ENCODE measurements at regions not wholly inside any gene's neighbourhood (a gene's known extent, or its start where the extent isn't known, plus 50 kb on each side); places are given as distances from the start of the nearest gene placed in this dataset.

DNA sequence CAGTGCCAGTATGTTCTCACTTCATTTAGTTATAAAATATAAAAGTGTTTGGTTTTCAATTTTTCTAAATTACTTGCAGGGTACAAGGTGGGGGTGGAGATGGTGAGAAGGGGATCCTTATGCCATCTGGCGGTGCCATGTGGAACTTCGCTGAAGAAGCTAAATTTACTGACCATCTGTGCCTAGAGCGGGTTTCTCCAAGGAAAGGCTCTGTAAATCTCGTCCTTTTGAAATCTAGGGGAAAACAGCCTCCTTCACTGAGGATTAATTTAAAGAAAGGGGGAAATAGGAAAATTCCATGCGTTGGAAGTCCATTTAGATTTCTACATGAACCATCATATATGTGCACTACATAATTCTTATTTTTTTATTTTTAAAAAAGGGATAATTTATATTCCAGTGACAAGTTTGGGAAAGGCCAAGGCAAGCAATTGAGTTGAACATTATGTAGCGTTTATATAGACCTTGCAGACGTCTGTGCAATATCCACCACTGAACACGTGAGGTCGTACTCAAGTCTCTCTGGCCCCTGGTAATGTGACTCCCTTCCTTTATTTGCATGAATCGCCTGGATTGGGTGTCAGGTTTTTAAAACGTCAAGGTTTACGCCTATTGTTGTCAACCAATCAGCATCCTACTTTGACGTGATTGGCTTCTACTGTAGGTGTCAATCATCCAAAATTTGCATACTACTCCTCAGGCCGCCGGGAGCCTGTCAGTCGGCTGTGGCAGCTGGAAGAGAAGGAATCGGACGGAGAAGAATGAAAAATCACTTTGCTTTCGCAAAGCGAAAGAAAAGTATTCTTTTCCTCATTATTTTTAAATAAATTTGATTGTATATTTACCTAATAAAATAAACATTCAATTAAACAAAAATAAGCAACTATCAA lies 297.1 kb upstream of the NFE2L3 start:
- Histone ChIP-seq H3K4me1 (ENCODE audit: insufficient read depth, low read length) (peaks cover 35% of the 10 kb centered on the region), H3K4me3 (ENCODE audit: low read length) (no peak overlapping the region), H3K27me3 (ENCODE audit: insufficient read depth, low read length) (peaks cover 98% of the 10 kb centered on the region), H3K9me3 (ENCODE audit: low read depth, low read length) (no peaks in the 10 kb centered on the region)

DNA sequence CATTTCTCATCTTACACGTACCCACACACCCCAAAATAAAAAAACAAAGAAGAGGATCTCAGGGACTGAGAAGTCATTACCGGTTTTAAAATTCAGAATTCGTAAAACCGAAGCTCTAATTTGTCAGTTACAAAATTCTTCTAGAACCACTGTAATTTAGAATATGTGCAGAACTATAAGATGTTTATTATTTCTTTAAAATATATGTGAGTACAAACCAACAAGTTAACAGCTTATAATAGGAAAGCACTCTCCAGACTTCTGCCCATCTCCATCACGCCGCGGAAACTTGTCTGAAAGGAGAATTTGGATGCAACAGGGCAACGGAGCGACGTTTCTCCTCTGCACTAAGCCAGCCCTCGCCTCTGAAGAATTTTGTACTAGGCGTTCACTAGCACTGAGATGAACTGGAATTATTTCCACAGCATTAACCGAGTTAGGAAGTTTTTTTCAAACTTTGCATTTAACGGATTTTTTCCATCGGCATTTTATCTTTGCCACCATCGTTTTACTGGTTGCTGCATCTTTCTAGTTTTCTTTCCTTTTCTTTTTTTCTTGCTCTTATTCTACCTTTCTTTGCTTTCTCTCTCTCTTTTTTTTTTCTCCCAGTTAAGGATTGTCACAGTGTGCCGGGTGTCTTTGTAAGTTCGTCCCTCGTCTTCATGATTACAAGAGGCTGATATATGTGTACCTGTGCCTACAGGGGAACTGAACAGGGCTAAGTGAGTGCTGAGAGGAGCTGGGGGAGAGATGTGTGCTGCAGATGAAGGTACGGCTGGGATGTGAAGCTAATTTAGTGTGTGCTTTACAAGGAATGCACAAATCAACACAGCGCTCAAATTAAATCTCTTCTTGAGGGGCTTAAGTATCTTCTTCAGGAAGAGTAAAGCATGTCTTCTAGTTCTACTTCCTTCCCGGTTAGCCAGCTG lies 295.9 kb upstream of the NFE2L3 start:
- Histone ChIP-seq H3K4me1 (ENCODE audit: insufficient read depth, low read length) (peaks cover 35% of the 10 kb centered on the region), H3K9me3 (ENCODE audit: low read depth, low read length) (no peaks in the 10 kb centered on the region), H3K4me3 (ENCODE audit: low read length) (peak overlapping the region; percentile 7), H3K27me3 (ENCODE audit: insufficient read depth, low read length) (peaks cover 99% of the 10 kb centered on the region)

DNA sequence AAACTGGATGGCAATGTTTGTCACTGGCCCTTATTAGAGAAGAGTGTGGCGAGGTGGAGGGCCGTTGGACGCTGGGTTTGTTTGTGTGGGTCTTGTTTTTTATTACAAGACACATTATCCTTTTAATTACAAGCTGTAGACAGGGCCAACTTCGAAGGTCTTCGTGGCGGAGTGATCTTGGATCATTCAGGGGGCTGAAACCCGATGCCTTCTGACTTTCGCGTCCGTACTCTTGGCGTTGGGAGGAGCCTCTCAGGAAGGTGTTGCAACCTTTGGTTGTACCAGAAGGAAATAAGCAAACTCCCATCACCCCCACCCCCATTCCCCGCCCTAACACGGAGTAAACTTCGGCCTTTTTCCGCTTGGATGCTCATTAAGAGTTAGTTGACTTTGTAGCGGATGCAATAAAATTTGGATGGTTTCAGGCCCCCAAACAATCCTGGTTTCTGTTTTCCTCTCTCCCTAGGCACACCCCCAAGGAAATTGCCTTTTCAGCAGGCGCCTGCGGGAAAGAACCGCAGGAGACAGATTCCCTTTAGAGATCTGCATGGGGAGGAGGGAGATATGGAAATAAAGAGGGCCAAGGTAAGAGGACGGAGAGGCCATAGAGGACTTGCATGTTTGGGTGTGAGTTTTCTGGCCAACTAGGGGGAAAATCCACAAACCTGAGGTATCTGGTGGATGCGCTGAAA lies 294.5 kb upstream of the NFE2L3 start:
- H3K4me3 ChIP-seq (ENCODE audit: low read length), result no peak overlapping the region
- H3K4me1 ChIP-seq (ENCODE audit: insufficient read depth, low read length), result peaks cover 31% of the 10 kb centered on the region
- peaks cover 100% of the 10 kb centered on the region for H3K27me3 ChIP-seq (ENCODE audit: insufficient read depth, low read length)
- H3K9me3 ChIP-seq (ENCODE audit: low read depth, low read length), result no peaks in the 10 kb centered on the region

DNA sequence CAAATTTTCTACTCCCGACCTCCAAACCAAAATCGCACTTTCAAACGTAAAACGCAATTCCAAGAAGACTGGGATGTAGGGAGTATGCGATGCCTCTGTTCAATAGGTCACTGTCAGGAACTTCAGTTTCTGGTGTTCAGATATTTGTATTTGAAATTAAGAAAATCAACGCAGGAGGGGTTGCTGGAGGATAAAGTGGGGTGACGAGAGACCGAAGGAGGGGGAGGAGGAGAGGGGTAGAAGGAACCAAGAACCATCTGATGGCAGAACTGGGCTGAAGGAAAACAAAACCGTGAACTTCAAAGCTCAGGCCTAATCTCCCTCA lies 293.8 kb upstream of the NFE2L3 start:
- Histone ChIP-seq H3K4me3 (ENCODE audit: low read length) (no peak overlapping the region), H3K9me3 (ENCODE audit: low read depth, low read length) (no peaks in the 10 kb centered on the region), H3K4me1 (ENCODE audit: insufficient read depth, low read length) (peaks cover 33% of the 10 kb centered on the region), H3K27me3 (ENCODE audit: insufficient read depth, low read length) (peaks cover 100% of the 10 kb centered on the region)

DNA sequence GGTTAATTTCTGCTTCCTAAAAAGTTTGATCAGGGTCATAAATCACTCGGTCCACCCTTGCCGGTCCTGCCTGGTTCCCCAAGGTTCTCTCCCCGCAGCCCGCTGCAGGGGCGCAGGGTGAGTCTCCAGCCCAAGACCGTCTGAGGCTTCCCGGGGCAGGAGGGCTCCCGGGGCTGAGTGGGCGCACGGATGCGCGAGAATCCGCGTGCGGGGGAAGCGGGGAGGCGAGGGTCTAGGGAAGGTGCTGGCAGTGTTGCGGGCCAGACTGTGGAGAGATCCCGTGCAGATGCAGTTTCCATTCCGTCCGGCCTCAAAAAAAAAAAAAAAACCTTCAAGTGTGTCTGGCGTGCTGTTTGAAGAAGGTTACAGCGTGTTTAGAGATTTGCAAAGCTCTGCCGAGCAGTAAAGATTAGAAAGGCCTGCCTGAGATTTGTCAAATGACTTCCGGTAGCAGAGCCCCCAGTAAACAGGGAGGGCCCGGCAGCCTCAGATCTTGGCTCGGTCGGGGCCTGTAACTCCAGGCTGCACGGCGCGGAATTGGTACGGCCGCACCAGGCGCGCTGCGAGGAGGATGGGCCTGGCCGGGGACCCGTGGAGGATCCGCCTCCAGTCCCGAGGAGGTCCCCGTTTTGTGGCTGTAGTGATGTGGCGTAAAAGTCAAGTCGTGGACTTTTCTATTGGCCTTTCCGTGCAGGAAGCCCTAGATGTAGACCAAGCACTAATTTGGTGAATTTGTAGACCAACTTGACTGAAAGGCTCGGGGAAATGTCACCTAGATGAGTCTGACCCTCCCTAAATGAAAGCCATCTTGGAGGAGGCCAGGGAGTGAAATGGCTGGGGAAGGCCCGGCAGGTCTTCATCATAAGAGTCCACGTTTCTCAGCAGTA lies 293.2 kb upstream of the NFE2L3 start:
- Histone ChIP-seq H3K9me3 (ENCODE audit: low read depth, low read length) (no peaks in the 10 kb centered on the region), H3K4me1 (ENCODE audit: insufficient read depth, low read length) (peaks cover 33% of the 10 kb centered on the region), H3K27me3 (ENCODE audit: insufficient read depth, low read length) (peaks cover 100% of the 10 kb centered on the region)

DNA sequence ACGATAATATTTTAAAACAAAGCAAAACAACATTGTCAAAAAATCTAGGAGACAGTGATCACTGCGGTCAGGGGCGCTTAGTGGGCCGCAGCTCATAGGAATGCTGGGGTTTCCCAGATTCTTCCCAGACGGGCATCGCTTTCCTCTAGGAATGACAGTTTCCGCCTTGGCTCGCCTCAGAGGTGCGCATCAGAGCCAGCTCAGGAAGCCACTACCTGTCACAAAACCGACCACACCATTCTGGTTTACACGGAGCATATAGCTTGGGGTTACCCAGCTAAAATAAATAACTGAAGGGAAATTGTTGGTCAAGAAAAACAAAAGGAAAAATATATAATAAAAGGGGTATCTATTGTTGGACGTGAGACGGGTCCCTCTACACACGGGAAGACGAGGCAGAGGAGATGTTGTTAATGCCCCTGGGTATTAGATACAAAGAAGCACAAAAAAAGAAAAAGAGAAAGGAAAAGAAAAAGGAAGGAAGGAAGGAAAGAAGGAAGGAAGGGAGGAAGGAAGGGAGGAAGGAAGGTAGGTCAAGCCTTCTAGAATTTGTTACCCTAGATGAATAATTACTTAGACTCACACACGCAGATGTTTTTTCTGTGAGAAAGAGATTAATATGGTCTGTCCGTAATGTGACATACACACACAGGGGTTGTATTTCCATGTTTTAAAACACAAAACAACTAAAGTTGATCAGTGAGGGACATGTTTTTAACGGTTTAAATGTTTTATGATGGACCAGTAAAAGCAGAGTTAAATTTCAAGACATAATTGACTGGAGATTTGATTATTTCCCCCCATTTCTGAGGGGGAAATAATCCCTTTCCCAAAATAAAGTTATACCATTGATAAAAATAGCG lies 292.4 kb upstream of the NFE2L3 start:
- peaks cover 33% of the 10 kb centered on the region for H3K4me1 ChIP-seq (ENCODE audit: insufficient read depth, low read length)
- no peaks in the 10 kb centered on the region for H3K9me3 ChIP-seq (ENCODE audit: low read depth, low read length)
- H3K4me3 ChIP-seq (ENCODE audit: low read length), result no peak overlapping the region
- H3K27me3 ChIP-seq (ENCODE audit: insufficient read depth, low read length), result peaks cover 100% of the 10 kb centered on the region

More for the DNA sequence above, 293.2 kb upstream of the NFE2L3 start:
- H3K4me3 ChIP-seq (ENCODE audit: low read length), result no peak overlapping the region

DNA sequence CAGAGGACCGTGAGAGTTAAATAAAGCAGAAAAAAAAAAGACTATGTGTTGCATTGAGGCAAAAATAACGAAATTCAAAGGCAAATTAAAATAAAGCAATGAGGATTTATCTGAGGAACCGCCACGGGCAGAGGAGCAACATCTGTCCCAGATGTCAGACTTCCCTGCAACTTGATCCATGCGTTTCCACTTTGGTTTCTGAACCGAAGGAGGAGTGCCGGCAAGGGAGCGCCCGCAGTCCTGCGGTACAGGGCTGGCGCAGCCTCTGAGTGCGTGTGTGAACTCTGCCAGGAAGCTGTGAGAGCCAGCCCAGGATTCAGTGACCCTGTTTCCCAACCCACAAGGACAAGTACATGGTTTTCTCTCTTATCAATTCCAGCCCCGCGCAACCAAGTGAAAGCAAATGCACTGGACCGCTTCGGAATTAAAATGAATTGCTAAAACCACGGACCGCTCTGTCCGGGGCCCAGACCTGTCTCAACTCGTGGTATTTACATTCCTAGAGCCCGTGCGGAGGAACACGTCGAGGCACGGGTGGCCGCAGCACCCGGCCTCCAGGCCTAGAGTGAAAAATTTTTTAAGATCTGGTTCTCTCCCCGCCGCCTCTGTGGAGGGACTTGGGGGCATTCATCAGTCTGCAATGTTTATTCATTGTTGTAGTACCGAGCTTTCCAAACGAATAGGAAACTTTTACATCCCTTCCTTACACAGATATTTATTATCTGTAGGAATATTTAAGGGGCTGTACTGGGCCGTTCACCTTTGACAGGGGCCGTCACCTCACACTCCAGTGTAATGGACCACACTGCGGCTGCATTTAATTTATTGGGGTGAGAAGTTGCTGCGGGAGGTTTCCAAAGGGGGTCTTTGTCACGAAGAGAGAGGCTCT lies 291.5 kb upstream of the NFE2L3 start:
- Histone ChIP-seq H3K4me3 (ENCODE audit: low read length) (no peak overlapping the region), H3K27me3 (ENCODE audit: insufficient read depth, low read length) (peaks cover 100% of the 10 kb centered on the region), H3K9me3 (ENCODE audit: low read depth, low read length) (no peaks in the 10 kb centered on the region), H3K4me1 (ENCODE audit: insufficient read depth, low read length) (peaks cover 33% of the 10 kb centered on the region)

DNA sequence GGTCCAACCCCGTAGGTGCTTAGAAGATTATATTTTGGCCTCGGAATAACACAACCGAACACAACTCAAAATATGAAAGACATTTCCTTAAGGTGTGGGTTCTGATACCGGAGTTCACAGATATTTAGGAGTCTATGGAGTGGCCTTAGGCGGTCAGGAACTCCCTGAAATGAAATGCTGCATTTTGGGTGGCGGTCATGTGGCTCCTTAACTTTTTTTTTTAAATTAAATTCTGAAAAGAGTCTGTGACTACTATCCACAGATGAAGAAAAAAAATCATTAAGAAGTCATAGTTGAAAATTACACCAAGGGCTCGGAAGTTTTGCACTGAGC lies 290.9 kb upstream of the NFE2L3 start:
- H3K27me3 ChIP-seq (ENCODE audit: insufficient read depth, low read length), result peaks cover 100% of the 10 kb centered on the region
- no peaks in the 10 kb centered on the region for H3K9me3 ChIP-seq (ENCODE audit: low read depth, low read length)
- no peak overlapping the region for H3K4me3 ChIP-seq (ENCODE audit: low read length)
- peaks cover 31% of the 10 kb centered on the region for H3K4me1 ChIP-seq (ENCODE audit: insufficient read depth, low read length)

DNA sequence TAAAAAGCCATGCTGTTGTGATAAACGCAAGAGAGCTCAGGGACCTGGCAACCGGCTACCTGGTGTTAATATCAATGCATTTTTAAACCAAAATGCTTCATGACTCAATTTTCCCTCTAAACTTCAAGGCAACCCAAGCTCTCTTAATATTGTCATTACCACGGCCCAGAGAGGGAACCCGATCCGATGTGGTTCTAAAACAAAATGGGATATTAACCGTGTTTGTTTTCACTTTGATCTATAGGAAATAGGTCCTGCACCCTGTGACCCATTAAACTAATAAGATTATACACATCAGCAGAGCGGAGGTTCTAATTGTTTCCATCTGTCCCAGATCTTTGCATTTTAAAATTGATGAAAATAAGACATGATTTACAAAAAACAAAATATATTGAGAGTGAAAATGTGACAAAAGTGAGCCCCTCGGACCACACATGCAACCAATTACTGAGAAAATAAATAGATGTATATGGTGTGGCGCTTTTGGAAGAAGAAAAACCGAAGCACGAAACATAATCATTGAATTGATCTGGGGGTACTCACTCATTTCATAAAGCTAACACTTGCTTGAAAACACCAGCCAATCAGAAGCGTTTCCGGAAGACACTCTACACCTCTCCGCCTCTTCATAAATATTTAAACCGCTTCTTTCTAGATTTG lies 290.3 kb upstream of the NFE2L3 start:
- H3K4me1 ChIP-seq (ENCODE audit: insufficient read depth, low read length), result peaks cover 25% of the 10 kb centered on the region
- no peak overlapping the region for H3K4me3 ChIP-seq (ENCODE audit: low read length)
- H3K9me3 ChIP-seq (ENCODE audit: low read depth, low read length), result no peaks in the 10 kb centered on the region
- peaks cover 100% of the 10 kb centered on the region for H3K27me3 ChIP-seq (ENCODE audit: insufficient read depth, low read length)

DNA sequence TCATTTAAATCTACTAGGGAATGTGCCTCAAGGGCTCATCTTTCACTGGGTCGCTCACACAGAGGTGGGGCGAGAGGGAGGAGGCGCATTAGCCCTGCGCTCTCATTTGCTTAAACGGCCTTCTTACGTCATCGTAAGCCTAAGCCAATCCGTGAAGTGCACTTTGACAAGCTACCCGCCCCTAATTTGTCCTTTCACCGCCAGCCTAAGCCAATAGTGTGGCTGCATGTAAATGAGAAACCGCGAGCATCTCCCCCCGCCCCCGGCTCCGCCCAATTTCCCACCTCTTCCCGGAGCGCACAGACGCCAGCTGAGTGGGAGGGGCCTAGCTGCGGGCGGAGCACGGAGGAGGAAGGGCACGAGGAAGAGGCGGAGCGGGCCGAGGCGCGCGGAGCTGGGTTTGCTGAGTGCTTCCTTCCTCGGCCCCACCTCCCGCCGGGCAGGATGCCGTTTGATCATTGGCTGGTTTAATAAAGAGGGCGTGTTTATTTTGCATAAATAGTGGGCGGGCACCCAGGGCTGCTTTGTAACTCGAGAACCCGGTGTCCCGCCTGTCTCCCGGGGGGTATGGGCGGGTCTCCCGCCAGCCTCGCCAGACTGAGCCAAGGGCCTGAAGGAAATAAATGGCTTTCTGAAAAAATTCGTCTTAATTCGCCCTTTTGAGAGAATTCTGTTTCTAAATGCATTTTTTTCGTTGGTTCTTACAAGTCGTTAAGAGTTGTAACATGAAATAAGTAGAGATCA lies 289.6 kb upstream of the NFE2L3 start:
- H3K4me1 ChIP-seq (ENCODE audit: insufficient read depth, low read length), result peaks cover 18% of the 10 kb centered on the region
- no peaks in the 10 kb centered on the region for H3K9me3 ChIP-seq (ENCODE audit: low read depth, low read length)
- H3K4me3 ChIP-seq (ENCODE audit: low read length), result no peak overlapping the region
- peaks cover 100% of the 10 kb centered on the region for H3K27me3 ChIP-seq (ENCODE audit: insufficient read depth, low read length)

DNA sequence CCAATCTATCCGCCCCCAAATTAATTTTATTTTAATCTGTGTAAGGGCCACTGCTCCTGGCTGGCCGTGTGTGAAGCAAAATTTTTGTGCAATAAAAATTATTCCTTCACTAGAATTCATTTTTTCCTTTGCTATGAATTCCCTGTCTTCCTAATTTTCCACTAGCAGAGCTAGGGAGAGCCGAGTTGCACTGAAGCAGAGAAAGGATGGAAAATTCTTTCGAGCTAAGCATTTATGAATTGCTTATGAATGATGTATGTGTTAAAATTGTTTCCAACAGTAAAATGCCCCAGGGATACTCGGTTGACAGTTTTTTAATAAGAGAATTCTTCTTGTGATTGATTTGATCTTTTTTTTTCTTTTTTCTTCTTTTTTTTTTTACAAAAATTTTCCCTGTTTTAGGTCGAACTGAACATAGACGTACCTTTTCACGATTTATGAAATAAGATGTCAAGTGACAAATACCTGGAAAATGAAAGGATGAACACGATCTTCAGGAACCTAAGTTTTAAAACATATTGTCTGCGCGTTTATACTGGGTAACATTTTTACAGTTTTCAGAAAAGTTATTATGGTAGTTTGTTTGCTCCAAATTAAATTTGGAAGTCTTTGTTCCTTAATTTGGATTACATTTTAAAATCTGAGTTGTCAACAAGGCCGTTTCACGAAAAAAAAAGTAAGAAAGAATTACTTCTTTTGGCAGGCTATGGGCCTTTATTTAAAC lies 288.8 kb upstream of the NFE2L3 start:
- Histone ChIP-seq H3K27me3 (ENCODE audit: insufficient read depth, low read length) (peaks cover 100% of the 10 kb centered on the region), H3K9me3 (ENCODE audit: low read depth, low read length) (no peaks in the 10 kb centered on the region), H3K4me3 (ENCODE audit: low read length) (no peak overlapping the region), H3K4me1 (ENCODE audit: insufficient read depth, low read length) (peaks cover 12% of the 10 kb centered on the region)

All from mononuclear cell (primary cell).